ENCODE measurements at regions not wholly inside any gene's neighbourhood (a gene's known extent, or its start where the extent isn't known, plus 50 kb on each side); places are given as distances from the start of the nearest gene placed in this dataset.

DNA sequence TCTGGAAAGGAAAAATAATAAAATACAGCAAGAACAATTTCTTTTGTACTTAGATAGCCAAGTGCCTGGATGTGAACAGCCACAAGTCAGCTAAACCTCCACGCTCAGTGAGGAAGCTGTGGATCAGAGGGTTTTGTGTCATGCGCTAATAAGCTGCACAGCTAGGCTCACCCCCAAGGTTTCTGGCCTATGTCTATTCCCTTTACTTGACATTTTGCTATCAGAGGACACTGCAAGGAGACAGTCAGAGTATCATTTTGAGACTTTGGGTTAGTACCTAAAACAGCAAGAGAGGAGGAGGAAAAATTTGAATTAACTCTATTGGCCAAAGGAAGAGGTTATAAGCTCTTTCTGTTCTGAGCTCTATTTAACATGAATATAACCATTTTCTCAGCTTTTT, 139.3 kb downstream of the KCNJ2 start:
- Histone ChIP-seq H3K9me3 (ENCODE audit: control insufficient read depth, low read depth, low read length) (no peaks in the 10 kb centered on the region), H3K9ac (ENCODE audit: low read length) (no peak overlapping the region), H3K4me1 (ENCODE audit: control insufficient read depth, low read depth, low read length) (peaks cover 7% of the 10 kb centered on the region), H3K4me3 (ENCODE audit: low read length) (no peak overlapping the region), H3K36me3 (ENCODE audit: control insufficient read depth, low read depth, low read length) (no peaks in the 10 kb centered on the region), H3K27ac (ENCODE audit: low read length) (no peak overlapping the region), H3K27me3 (ENCODE audit: control insufficient read depth, insufficient read depth, low read length) (no peaks in the 10 kb centered on the region)

DNA sequence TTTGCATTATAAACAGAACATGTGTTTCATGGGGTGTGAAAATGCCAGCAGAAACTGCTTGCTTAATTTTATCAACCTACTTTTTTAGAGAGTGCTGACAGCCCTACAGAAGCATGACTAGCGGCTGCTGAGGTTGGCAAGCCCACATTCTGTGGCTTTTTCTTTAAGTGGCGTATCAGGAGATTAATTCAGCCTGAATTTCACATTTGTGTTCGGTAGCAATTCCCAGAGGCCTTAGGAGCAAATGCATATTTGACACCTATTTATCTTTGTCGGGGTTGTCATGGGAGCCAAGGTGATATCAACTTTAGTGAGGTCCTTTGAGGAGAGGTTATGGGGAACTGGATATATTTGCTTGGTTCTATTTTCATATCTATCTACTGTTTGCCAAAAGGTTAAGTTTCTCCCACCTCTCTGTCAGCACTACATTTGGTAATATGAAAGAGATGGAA, 140.9 kb downstream of the KCNJ2 start:
- Histone ChIP-seq H3K36me3 (ENCODE audit: control insufficient read depth, low read depth, low read length) (no peaks in the 10 kb centered on the region), H3K4me1 (ENCODE audit: control insufficient read depth, low read depth, low read length) (peaks cover 7% of the 10 kb centered on the region), H3K9me3 (ENCODE audit: control insufficient read depth, low read depth, low read length) (no peaks in the 10 kb centered on the region), H3K27me3 (ENCODE audit: control insufficient read depth, insufficient read depth, low read length) (no peaks in the 10 kb centered on the region), H3K9ac (ENCODE audit: low read length) (no peak overlapping the region), H3K27ac (ENCODE audit: low read length) (no peak overlapping the region), H3K4me3 (ENCODE audit: low read length) (no peak overlapping the region)

DNA sequence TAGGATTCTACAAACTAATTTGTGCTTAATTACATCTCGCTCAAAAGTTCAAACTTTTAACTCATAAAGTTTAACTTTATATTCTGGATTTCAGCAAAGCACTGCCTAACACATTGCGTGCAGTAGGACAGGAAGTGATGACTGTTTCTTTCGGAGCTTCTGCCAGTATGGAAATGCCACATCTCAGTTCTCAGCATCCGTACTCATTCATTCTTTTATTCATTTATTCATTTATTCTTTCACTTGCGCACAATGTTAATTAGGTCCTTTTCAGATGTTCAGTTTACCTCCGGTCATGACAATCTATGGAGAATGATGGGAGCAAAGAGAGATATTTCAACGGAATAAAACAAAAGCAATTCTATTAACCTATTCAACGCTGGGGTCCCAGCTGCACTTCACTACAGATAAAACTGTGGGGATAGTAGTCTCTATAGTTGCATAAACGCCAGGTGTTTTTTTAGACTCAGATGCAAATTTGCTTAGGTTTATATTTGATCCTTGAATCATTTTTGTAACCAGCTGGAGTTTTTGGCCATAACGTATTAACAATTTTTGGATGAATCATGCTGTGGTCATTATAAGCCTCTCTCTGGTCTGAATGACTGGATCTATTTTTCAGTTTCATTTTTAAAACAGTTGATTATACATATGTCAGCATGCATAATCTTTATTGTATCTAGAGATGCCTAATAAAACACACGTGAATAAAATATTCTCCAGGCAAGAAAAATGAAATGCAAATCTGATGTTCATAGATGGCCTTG, 143.9 kb downstream of the KCNJ2 start:
- Histone ChIP-seq H3K36me3 (ENCODE audit: control insufficient read depth, low read depth, low read length) (no peaks in the 10 kb centered on the region), H3K4me1 (ENCODE audit: control insufficient read depth, low read depth, low read length) (peaks cover 7% of the 10 kb centered on the region), H3K9me3 (ENCODE audit: control insufficient read depth, low read depth, low read length) (no peaks in the 10 kb centered on the region), H3K4me3 (ENCODE audit: low read length) (no peak overlapping the region), H3K27me3 (ENCODE audit: control insufficient read depth, insufficient read depth, low read length) (no peaks in the 10 kb centered on the region), H3K9ac (ENCODE audit: low read length) (no peak overlapping the region), H3K27ac (ENCODE audit: low read length) (no peak overlapping the region)

DNA sequence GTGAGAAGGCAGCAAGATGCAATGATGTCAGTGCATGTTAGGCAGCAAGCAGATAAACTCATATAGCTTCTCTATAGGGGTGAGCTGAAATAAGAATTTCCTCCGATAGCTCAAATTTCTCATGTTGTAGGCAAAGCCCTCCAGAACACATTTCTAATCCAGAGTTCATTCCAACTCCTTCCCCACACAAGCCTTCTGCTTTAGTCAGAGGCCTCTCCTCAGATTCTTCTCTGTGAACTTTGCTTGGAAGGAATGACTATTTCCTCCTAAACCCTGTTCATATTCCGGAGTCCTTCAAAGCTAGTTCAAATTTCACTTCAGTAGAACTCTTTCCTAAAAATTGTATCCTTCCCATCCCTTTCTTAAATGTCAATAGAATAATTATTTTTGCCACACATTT, 144.8 kb downstream of the KCNJ2 start:
- H3K36me3 ChIP-seq (ENCODE audit: control insufficient read depth, low read depth, low read length), result no peaks in the 10 kb centered on the region
- H3K27me3 ChIP-seq (ENCODE audit: control insufficient read depth, insufficient read depth, low read length), result no peaks in the 10 kb centered on the region
- H3K9me3 ChIP-seq (ENCODE audit: control insufficient read depth, low read depth, low read length), result no peaks in the 10 kb centered on the region
- H3K9ac ChIP-seq (ENCODE audit: low read length), result no peak overlapping the region
- no peak overlapping the region for H3K27ac ChIP-seq (ENCODE audit: low read length)
- H3K4me3 ChIP-seq (ENCODE audit: low read length), result no peak overlapping the region
- H3K4me1 ChIP-seq (ENCODE audit: control insufficient read depth, low read depth, low read length), result peaks cover 7% of the 10 kb centered on the region

DNA sequence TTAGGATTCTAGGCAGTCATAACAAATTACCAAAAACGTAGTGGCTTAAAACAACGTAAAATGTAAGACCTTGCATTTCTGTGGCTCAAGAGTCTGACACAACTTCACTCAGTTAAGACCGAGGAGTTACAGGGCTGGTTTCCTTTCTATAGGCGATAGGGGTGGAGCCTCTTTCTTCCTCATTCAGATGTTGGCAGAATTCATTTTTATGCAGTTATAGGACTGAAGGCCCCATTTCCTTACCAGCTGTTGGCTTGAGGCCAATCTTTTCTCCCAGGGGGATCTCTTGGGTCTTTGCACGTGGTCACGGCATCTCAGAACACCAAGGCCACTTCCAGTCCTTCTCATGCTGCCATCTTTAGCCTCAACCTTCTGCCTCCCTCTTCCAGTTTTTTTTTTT, 145.2 kb downstream of the KCNJ2 start:
- Histone ChIP-seq H3K4me3 (ENCODE audit: low read length) (no peak overlapping the region), H3K27me3 (ENCODE audit: control insufficient read depth, insufficient read depth, low read length) (no peaks in the 10 kb centered on the region), H3K9ac (ENCODE audit: low read length) (no peak overlapping the region), H3K36me3 (ENCODE audit: control insufficient read depth, low read depth, low read length) (no peaks in the 10 kb centered on the region), H3K9me3 (ENCODE audit: control insufficient read depth, low read depth, low read length) (no peaks in the 10 kb centered on the region), H3K4me1 (ENCODE audit: control insufficient read depth, low read depth, low read length) (peaks cover 7% of the 10 kb centered on the region), H3K27ac (ENCODE audit: low read length) (no peak overlapping the region)

- H3K9ac ChIP-seq (ENCODE audit: low read length), result no peak overlapping the region
- H3K36me3 ChIP-seq (ENCODE audit: control insufficient read depth, low read depth, low read length), result no peaks in the 10 kb centered on the region
- H3K4me1 ChIP-seq (ENCODE audit: control insufficient read depth, low read depth, low read length), result peaks cover 7% of the 10 kb centered on the region
- no peaks in the 10 kb centered on the region for H3K9me3 ChIP-seq (ENCODE audit: control insufficient read depth, low read depth, low read length)
- no peaks in the 10 kb centered on the region for H3K27me3 ChIP-seq (ENCODE audit: control insufficient read depth, insufficient read depth, low read length)
- H3K27ac ChIP-seq (ENCODE audit: low read length), result no peak overlapping the region
- no peak overlapping the region for H3K4me3 ChIP-seq (ENCODE audit: low read length)
Measured at GRCh38 chr17:70317421-70317820, 148.1 kb downstream of the KCNJ2 start.

- Histone ChIP-seq H3K27me3 (ENCODE audit: control insufficient read depth, insufficient read depth, low read length) (no peaks in the 10 kb centered on the region), H3K4me1 (ENCODE audit: control insufficient read depth, low read depth, low read length) (peaks cover 6% of the 10 kb centered on the region), H3K4me3 (ENCODE audit: low read length) (no peak overlapping the region), H3K36me3 (ENCODE audit: control insufficient read depth, low read depth, low read length) (no peaks in the 10 kb centered on the region), H3K9ac (ENCODE audit: low read length) (no peak overlapping the region), H3K27ac (ENCODE audit: low read length) (no peak overlapping the region), H3K9me3 (ENCODE audit: control insufficient read depth, low read depth, low read length) (no peaks in the 10 kb centered on the region)
Measured at GRCh38 chr17:70318051-70318450, 148.7 kb downstream of the KCNJ2 start.

DNA sequence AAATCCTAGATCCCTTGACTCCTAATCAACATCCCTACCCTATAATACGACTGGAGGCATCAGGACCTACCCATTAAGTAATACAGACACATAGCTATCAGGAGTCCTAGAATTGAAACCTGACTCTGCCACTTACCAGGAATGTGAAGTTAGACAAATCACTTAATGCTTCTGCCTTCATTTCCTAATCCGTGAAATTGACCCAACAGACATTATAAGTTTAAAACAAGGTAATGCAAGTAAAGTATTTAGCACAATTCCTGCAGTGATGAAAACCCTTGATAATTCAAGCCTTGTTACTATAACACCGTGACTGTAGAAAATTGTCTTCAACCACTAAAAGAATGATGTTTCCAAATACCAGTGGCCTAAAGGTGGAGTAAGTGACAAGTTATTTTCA, 150.2 kb downstream of the KCNJ2 start:
- Histone ChIP-seq H3K4me3 (ENCODE audit: low read length) (no peak overlapping the region), H3K27ac (ENCODE audit: low read length) (no peak overlapping the region), H3K36me3 (ENCODE audit: control insufficient read depth, low read depth, low read length) (no peaks in the 10 kb centered on the region)

DNA sequence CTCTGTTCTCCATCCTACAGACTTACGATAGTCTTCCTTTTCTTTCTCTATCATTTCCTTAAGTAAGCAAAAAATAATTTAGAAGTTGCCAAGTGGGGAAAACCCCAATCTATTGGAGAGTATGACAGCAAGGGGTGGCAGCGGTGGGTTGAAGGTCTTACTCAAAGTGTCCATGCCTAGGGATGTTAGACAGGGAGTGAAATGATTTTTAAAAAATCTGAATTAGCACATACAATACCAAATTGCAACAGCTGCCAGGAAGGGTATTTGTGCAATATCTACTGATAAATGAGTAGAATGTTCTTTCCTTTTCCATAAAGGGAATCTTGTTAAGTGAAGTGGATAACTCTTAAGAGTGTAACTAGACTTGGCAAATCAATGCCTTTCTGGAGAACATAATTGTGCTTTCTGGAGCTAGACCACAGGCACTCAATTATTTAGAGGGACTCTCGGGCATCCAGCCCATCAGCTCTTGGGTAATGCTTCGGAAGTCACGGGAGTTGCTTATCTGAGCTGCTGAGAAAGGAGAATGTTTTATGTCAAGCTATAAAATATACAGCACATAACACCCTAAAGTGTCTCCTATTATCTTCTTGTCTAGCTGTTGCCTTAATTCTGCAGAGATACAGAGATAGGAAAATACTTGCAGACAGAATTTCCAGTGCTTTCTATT, 151.5 kb downstream of the KCNJ2 start:
- Histone ChIP-seq H3K36me3 (ENCODE audit: control insufficient read depth, low read depth, low read length) (no peaks in the 10 kb centered on the region), H3K4me1 (ENCODE audit: control insufficient read depth, low read depth, low read length) (no peaks in the 10 kb centered on the region), H3K27ac (ENCODE audit: low read length) (no peak overlapping the region), H3K9ac (ENCODE audit: low read length) (no peak overlapping the region), H3K9me3 (ENCODE audit: control insufficient read depth, low read depth, low read length) (no peaks in the 10 kb centered on the region), H3K4me3 (ENCODE audit: low read length) (no peak overlapping the region), H3K27me3 (ENCODE audit: control insufficient read depth, insufficient read depth, low read length) (no peaks in the 10 kb centered on the region)

More for the DNA sequence above, 150.2 kb downstream of the KCNJ2 start:
- Histone ChIP-seq H3K4me1 (ENCODE audit: control insufficient read depth, low read depth, low read length) (no peaks in the 10 kb centered on the region), H3K9me3 (ENCODE audit: control insufficient read depth, low read depth, low read length) (no peaks in the 10 kb centered on the region), H3K27me3 (ENCODE audit: control insufficient read depth, insufficient read depth, low read length) (no peaks in the 10 kb centered on the region), H3K9ac (ENCODE audit: low read length) (no peak overlapping the region)

DNA sequence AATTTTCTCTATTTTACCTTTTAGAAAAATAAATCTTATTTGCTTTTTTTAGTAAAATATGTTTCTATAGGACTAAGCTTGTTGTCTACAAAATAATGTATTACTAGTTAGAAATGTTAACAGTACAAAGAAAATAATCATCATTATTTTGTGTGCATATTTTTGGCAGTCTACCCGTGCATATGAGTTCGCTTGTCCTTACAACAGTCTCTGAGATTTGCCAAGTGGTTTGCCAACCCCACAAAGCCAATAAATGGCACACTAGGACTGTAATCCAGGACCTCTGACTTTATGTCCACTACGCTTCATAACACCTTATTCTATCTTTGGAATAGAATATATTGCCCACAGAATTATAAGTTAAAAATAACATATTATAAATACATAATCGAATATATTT, 152.0 kb downstream of the KCNJ2 start:
- Histone ChIP-seq H3K4me3 (ENCODE audit: low read length) (no peak overlapping the region), H3K4me1 (ENCODE audit: control insufficient read depth, low read depth, low read length) (no peaks in the 10 kb centered on the region), H3K36me3 (ENCODE audit: control insufficient read depth, low read depth, low read length) (no peaks in the 10 kb centered on the region), H3K9ac (ENCODE audit: low read length) (no peak overlapping the region), H3K27ac (ENCODE audit: low read length) (no peak overlapping the region), H3K27me3 (ENCODE audit: control insufficient read depth, insufficient read depth, low read length) (no peaks in the 10 kb centered on the region), H3K9me3 (ENCODE audit: control insufficient read depth, low read depth, low read length) (no peaks in the 10 kb centered on the region)

DNA sequence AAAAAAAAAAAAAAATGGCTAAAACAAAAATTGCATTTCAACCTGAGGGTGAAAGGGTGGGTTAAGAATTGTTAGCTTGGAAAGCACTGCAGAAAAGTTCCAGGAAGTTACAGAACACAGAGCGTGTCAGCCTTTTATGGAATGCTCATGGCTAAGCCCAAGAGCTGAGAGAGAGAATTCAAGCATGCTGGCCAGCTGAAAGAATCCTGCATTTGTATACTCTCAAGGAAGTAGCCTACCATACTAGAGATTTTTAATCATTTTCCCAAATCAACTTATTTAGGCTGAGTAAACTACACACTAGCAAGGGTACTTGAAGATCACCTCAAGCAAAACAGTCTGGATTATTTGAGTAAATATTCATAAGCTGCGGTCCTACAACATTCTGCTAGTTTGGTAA, 153.9 kb downstream of the KCNJ2 start:
- Histone ChIP-seq H3K4me3 (ENCODE audit: low read length) (no peak overlapping the region), H3K27me3 (ENCODE audit: control insufficient read depth, insufficient read depth, low read length) (no peaks in the 10 kb centered on the region), H3K4me1 (ENCODE audit: control insufficient read depth, low read depth, low read length) (no peaks in the 10 kb centered on the region), H3K9me3 (ENCODE audit: control insufficient read depth, low read depth, low read length) (no peaks in the 10 kb centered on the region), H3K36me3 (ENCODE audit: control insufficient read depth, low read depth, low read length) (no peaks in the 10 kb centered on the region), H3K9ac (ENCODE audit: low read length) (no peak overlapping the region), H3K27ac (ENCODE audit: low read length) (no peak overlapping the region)

DNA sequence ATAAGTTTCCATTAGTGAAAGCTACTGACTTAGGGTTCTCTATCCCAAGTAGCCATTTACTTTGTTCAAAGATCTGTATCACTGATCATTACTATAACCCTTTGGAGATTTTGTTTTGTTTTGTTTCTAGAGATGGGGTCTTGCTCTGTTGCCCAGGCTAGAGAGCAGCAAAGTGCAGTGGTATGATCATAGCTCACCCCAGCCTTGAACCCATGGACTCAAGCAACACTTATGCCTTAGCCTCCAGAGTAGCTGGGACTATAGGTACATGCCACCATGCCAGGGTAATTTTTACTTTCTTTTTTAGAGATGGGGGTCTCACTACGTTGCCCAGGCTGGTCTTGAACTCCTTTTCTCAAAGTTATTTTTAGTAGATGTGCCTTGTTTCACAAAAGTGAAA, 154.7 kb downstream of the KCNJ2 start:
- no peaks in the 10 kb centered on the region for H3K27me3 ChIP-seq (ENCODE audit: control insufficient read depth, insufficient read depth, low read length)

More for the DNA sequence above, 154.7 kb downstream of the KCNJ2 start:
- no peak overlapping the region for H3K4me3 ChIP-seq (ENCODE audit: low read length)
- no peaks in the 10 kb centered on the region for H3K9me3 ChIP-seq (ENCODE audit: control insufficient read depth, low read depth, low read length)
- H3K9ac ChIP-seq (ENCODE audit: low read length), result no peak overlapping the region
- H3K27ac ChIP-seq (ENCODE audit: low read length), result no peak overlapping the region
- no peaks in the 10 kb centered on the region for H3K36me3 ChIP-seq (ENCODE audit: control insufficient read depth, low read depth, low read length)
- H3K4me1 ChIP-seq (ENCODE audit: control insufficient read depth, low read depth, low read length), result no peaks in the 10 kb centered on the region

All from iPS-18a (cell line).